Tibial nerve (tissue), 4 donors: ENCODE measurements at regions not wholly inside any gene's neighbourhood (a gene's known extent, or its start where the extent isn't known, plus 50 kb on each side); places are given as distances from the start of the nearest gene placed in this dataset.

Experiments used
- DNase-seq, 2 donors: peaks; one replicate each; pipeline ENCODE4 v3.0.0-alpha.2; 2019; ENCODE audit warnings: low spot score in 2 of 2
- H3K27ac ChIP-seq, 4 donors: fragments of 200-600 bp; sonication (generic) in 3 of 4; one replicate each; pipeline ENCODE4 v1.5.1; 2017 to 2019; ENCODE audit warnings: mild to moderate bottlenecking in 1 of 4
- H3K27me3 ChIP-seq, 2 donors: fragments of 200-600 bp; sonication (generic) in 1 of 2; one replicate each; pipeline versions ENCODE4 v1.5.1 to v1.6.0; 2017 to 2019
- H3K36me3 ChIP-seq, 3 donors: fragments of 200-600 bp; sonication (generic); one replicate each; pipeline ENCODE4 v1.5.1; 2018 to 2019
- H3K4me1 ChIP-seq, 4 donors: fragments of 200-600 bp; sonication (generic) in 3 of 4; one replicate each; pipeline ENCODE4 v1.5.1; 2017 to 2019
- H3K4me3 ChIP-seq, 4 donors: fragments of 200-600 bp; sonication (generic) in 3 of 4; one replicate each; pipeline ENCODE4 v1.5.1; 2017 to 2019; ENCODE audit warnings: mild to moderate bottlenecking in 1 of 4, moderate library complexity in 1 of 4
- H3K9me3 ChIP-seq, 4 donors: fragments of 200-600 bp; sonication (generic) in 3 of 4; one replicate each; pipeline ENCODE4 v1.5.1; 2017 to 2019
- EP300 ChIP-seq, 2 donors: sonication (generic); formaldehyde crosslinking; IDR thresholded peaks; one replicate each; pipeline ENCODE4 v1.6.1; 2017; ENCODE audit warnings: antibody characterized with exemption in 2 of 2, mild to moderate bottlenecking in 1 of 2
- POLR2A ChIP-seq, 2 donors: fragments of 450-650 bp; IDR thresholded peaks; one replicate each; pipeline ENCODE4 v1.6.1; 2017; ENCODE audit warnings: antibody characterized with exemption in 2 of 2, mild to moderate bottlenecking in 2 of 2, moderate library complexity in 2 of 2
- WGBS, 2 donors: methylation state at CpG; one replicate each; pipeline ENCODE4 v1.1.5; 2018; 5-methylcytosine and 5-hydroxymethylcytosine counted together
- TF ChIP-seq, protein P1 (sequence below), 5 experiments: fragments of 200-600 bp in 3 of 5; fragments of 450-650 bp in 2 of 5; sonication (generic) in 3 of 5; IDR thresholded peaks; one replicate each; pipeline ENCODE4 v1.5.1; 2016 to 2019; ENCODE audit warnings: antibody characterized with exemption in 5 of 5, mild to moderate bottlenecking in 3 of 5, moderate library complexity in 2 of 5

DNA sequence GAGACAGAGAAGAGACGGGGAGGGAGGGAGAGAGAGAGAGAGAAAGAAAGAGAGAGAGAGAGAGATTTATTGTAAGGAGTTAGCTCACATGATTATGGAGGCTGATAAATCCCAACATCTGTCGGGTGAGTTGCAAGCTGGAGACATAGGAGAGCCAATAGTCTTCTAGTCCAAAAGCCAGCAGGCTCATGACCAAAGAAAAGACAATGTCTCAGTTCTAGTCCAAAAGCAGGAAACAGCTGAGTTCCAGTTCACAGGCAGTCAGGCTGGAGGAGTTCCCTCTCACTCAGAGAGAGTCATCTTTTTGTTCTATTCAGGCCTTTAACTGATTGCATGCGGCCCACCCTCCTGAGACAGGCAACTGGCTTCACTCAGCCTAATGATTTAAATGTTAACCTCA is 416.6 kb downstream of the PREX1 start:
- Histone ChIP-seq H3K36me3 (no peaks in the 10 kb centered on the region), H3K9me3 (no peaks in the 10 kb centered on the region), H3K4me1 (peaks cover 0 to 5% (median 0%) of the 10 kb centered on the region in 4 donors), H3K27ac (no peak overlapping the region), H3K27me3 (no peaks in the 10 kb centered on the region), H3K4me3 (no peak overlapping the region)
- DNase-seq: no peak
- TF ChIP-seq, protein P1, sequence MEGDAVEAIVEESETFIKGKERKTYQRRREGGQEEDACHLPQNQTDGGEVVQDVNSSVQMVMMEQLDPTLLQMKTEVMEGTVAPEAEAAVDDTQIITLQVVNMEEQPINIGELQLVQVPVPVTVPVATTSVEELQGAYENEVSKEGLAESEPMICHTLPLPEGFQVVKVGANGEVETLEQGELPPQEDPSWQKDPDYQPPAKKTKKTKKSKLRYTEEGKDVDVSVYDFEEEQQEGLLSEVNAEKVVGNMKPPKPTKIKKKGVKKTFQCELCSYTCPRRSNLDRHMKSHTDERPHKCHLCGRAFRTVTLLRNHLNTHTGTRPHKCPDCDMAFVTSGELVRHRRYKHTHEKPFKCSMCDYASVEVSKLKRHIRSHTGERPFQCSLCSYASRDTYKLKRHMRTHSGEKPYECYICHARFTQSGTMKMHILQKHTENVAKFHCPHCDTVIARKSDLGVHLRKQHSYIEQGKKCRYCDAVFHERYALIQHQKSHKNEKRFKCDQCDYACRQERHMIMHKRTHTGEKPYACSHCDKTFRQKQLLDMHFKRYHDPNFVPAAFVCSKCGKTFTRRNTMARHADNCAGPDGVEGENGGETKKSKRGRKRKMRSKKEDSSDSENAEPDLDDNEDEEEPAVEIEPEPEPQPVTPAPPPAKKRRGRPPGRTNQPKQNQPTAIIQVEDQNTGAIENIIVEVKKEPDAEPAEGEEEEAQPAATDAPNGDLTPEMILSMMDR (IDR thresholded peaks at IDR 0.05): no peak
- TF ChIP-seq EP300 (IDR thresholded peaks at IDR 0.05) (no peak), POLR2A (IDR thresholded peaks at IDR 0.05) (no peak)
- WGBS, 2 donors: 44 to 49% methylated on average over 3 of the region's 3 CpGs

DNA sequence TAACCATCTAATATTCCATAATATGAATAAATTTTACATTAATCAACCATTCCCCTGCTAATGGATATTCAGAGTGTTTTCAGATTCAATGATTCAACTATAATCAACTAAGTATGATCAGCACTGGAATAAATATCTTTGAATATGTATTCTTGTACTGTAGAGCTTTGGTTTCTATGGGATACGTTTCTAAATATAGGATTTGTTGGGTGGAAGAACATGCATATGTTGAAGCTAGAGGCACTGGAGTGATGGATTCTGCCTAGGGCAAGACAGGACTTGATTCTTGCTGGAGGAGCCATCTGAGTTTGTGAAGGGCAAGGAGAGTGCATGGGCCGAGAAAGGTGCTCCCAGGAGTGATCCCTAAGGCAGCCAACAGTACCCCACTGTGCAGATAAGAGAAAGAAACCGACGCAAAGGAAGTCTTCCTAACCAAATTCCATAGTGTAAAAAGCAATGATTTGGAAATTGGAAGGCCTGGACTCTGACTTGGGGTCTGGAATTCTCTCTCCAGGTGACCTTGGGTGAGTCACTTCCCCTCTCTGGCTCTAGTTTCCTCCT is 418.7 kb downstream of the PREX1 start:
- 92 to 93% methylated on average over 4 of the region's 4 CpGs for WGBS, 2 donors

DNA sequence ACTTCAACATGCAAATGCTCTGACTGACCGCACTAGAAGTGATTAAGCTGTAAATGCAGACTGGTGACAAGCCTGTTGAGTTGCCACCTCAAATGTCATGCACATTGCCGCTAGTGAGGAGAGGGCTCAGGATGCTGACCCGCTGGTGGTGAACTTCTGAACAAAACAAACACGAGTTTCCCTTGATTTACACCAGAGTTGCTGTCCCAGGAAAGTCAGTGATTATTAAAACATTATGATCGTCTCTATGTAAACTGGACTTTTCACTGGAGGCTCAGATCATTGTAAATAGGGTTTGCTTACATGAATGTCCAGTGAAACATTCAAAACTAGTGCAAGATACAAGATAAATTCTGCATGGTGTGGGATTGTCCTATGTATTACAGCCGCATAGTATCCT is 420.1 kb downstream of the PREX1 start:
- H3K4me3 ChIP-seq: no peak overlapping the region
- H3K27me3 ChIP-seq: peaks cover 0 to 5% of the 10 kb centered on the region in 2 donors
- H3K27ac ChIP-seq: no peak overlapping the region
- H3K9me3 ChIP-seq: no peaks in the 10 kb centered on the region
- peaks cover 0 to 5% (median 0%) of the 10 kb centered on the region in 4 donors for H3K4me1 ChIP-seq
- WGBS, 2 donors: 58 to 62% methylated on average over 6 of the region's 6 CpGs
- H3K36me3 ChIP-seq: no peaks in the 10 kb centered on the region
- TF ChIP-seq, protein P1 (IDR thresholded peaks at IDR 0.05): no peak
- TF ChIP-seq EP300 (IDR thresholded peaks at IDR 0.05) (no peak), POLR2A (IDR thresholded peaks at IDR 0.05) (no peak)
- DNase-seq: no peak

More for the DNA sequence above, 418.7 kb downstream of the PREX1 start:
- Histone ChIP-seq H3K27ac (no peak overlapping the region), H3K36me3 (no peaks in the 10 kb centered on the region), H3K27me3 (no peaks in the 10 kb centered on the region), H3K4me3 (no peak overlapping the region), H3K9me3 (no peaks in the 10 kb centered on the region), H3K4me1 (peaks cover 0 to 5% (median 0%) of the 10 kb centered on the region in 4 donors)
- TF ChIP-seq POLR2A (IDR thresholded peaks at IDR 0.05): no peak
- TF ChIP-seq, protein P1 (IDR thresholded peaks at IDR 0.05): no peak
- no peak for TF ChIP-seq EP300 (IDR thresholded peaks at IDR 0.05)
- DNase-seq: no peak

DNA sequence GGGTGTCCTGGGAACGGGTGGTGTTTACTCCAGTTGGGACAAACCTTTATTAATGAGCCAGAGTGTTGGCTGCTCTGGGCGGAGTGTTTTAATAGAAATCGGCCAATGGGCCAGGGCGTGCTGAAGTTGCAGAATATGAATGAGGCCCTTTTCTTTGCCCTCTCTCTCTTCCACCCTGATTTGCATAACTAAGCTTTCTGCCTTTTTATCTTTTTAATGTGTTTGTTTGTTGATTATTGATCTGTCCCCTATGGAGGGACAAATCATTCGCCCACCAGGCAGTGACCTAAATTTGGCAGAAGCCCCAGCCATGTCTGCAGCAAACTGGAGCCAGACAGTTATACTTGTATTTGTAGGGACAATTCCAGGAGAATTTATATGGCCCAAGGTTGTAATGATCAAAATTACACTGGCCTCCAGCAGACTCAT is 420.9 kb downstream of the PREX1 start:
- WGBS, 2 donors: 42 to 47% methylated on average over 5 of the region's 5 CpGs
- H3K36me3 ChIP-seq: no peaks in the 10 kb centered on the region
- H3K27ac ChIP-seq: no peak overlapping the region
- H3K27me3 ChIP-seq: peaks cover 0 to 5% of the 10 kb centered on the region in 2 donors
- no peaks in the 10 kb centered on the region for H3K9me3 ChIP-seq
- DNase-seq: no peak
- TF ChIP-seq POLR2A (IDR thresholded peaks at IDR 0.05) (no peak), EP300 (IDR thresholded peaks at IDR 0.05) (no peak)
- TF ChIP-seq, protein P1 (IDR thresholded peaks at IDR 0.05): no peak
- peaks cover 0 to 5% (median 0%) of the 10 kb centered on the region in 4 donors for H3K4me1 ChIP-seq
- no peak overlapping the region for H3K4me3 ChIP-seq

DNA sequence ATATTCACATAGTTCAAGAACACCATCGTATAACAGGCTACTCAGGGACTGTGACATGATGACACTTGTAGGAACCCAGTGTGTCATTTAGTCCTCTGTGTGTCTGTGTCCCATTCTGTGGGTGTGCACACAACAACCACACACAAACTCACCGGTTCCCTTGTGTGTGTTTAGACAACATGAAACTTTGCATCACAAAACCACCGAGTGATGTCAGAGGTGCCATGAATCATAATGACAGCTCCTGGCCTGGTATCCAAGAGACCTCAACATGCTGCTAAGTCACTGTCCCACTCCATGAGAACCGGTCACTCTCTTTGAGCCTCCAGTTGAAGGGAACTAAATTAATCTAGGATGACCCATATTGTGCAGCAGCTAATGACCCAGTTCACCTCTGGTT is 421.3 kb downstream of the PREX1 start:
- H3K27me3 ChIP-seq: peaks cover 0 to 5% of the 10 kb centered on the region in 2 donors
- H3K36me3 ChIP-seq: no peaks in the 10 kb centered on the region
- TF ChIP-seq EP300 (IDR thresholded peaks at IDR 0.05) (no peak), POLR2A (IDR thresholded peaks at IDR 0.05) (no peak)
- TF ChIP-seq, protein P1 (IDR thresholded peaks at IDR 0.05): no peak
- peaks cover 0 to 5% (median 0%) of the 10 kb centered on the region in 4 donors for H3K4me1 ChIP-seq
- H3K9me3 ChIP-seq: no peaks in the 10 kb centered on the region
- 56 to 72% methylated on average over 4 of the region's 4 CpGs for WGBS, 2 donors
- no peak overlapping the region for H3K4me3 ChIP-seq
- no peak for DNase-seq
- H3K27ac ChIP-seq: no peak overlapping the region
